K562 (cell line): ENCODE measurements at regions not wholly inside any gene's neighbourhood (a gene's known extent, or its start where the extent isn't known, plus 50 kb on each side); places are given as distances from the start of the nearest gene placed in this dataset.

Source experiments
- ATAC-seq: fragments of 200-7000 bp; cut with Tn5 transposase; 3 replicates; pipeline ENCODE4 v1.9.1; 2020; ENCODE audit warnings: moderate library complexity
- BruUV-seq: library from RNA; stranded (reverse); fragments of 400-500 nt; replicated peaks from 2 replicates; lab custom pipeline; 2021; lab: Mats Ljungman, UMichigan
- CTCF ChIA-PET: fragments of 300-600 bp; formaldehyde crosslinking; extraction: SDS; loops from one replicate; lab custom pipeline; 2021; ENCODE audit warnings: low intra/inter-chr PET ratio; lab: Yijun Ruan, JAX
- POLR2A ChIA-PET: fragments of 300-600, 350-650 bp; sonication (Branson Sonifier 250); formaldehyde crosslinking; extraction: SDS; loops from one replicate; lab custom pipeline; 2021; ENCODE audit warnings: antibody characterized with exemption, inconsistent platforms; lab: Yijun Ruan, JAX
- DNase-seq, 4 experiments: peaks; one replicate each; pipeline versions ENCODE4 v3.0.0 to v3.0.0-alpha.2; 2011 to 2018; ENCODE audit warnings: low spot score in 3 of 4, mixed read lengths in 3 of 4; ENCODE audit errors: extremely low read depth in 1 of 4
- FAIRE-seq: peaks from 2 replicates; lab custom pipeline; 2011; peaks lifted over from hg19 to GRCh38; lab: Jason Lieb, UNC
- H2AFZ ChIP-seq: 2 replicates; pipeline ENCODE4 v1.6.0; 2011; ENCODE audit warnings: low read depth, low read length, control low read depth, inconsistent platforms
- H3K27ac ChIP-seq: fragments of 200-600 bp; 3 replicates; pipeline ENCODE4 v1.8.0; 2011; ENCODE audit warnings: low read depth, mild to moderate bottlenecking, control low read depth, inconsistent platforms, low read length, moderate library complexity, mixed read lengths; ENCODE audit errors: extremely low read depth
- H3K27me3 ChIP-seq, 2 experiments: fragments of 300-600 bp in 1 of 2; 2 replicates in 1 of 2; 3 replicates in 1 of 2; pipeline versions ENCODE4 v1.6.0 to v1.8.0; 2011; ENCODE audit warnings: inconsistent platforms in 2 of 2, low read length in 2 of 2, mild to moderate bottlenecking in 1 of 2, mixed read lengths in 1 of 2, moderate library complexity in 1 of 2; ENCODE audit not compliant: control insufficient read depth in 2 of 2, insufficient read depth in 2 of 2
- H3K36me3 ChIP-seq: fragments of 300-600 bp; 3 replicates; pipeline ENCODE4 v1.8.0; 2011; ENCODE audit warnings: mild to moderate bottlenecking, low read length, inconsistent platforms; ENCODE audit not compliant: control insufficient read depth, insufficient read depth
- H3K4me1 ChIP-seq, 2 experiments: fragments of 200-600 bp in 1 of 2; replicated peaks in 1 of 2; 2 replicates in 1 of 2; 3 replicates in 1 of 2; pipeline versions ENCODE4 v1.5.1 to v1.8.0; 2011; ENCODE audit warnings: inconsistent platforms in 2 of 2, low read length in 2 of 2, mild to moderate bottlenecking in 1 of 2, mixed read lengths in 1 of 2, moderate library complexity in 1 of 2; ENCODE audit not compliant: control insufficient read depth in 2 of 2, insufficient read depth in 2 of 2
- H3K4me2 ChIP-seq: 2 replicates; pipeline ENCODE4 v1.6.1; 2011; ENCODE audit warnings: low read length, control low read depth, inconsistent platforms, mixed read lengths; ENCODE audit not compliant: insufficient read depth
- H3K4me3 ChIP-seq: fragments of 200-600 bp; sonication (generic), shearing (Covaris generic); 2 replicates; pipeline ENCODE4 v1.5.1; 2016; ENCODE audit warnings: control low read depth, inconsistent platforms
- H3K79me2 ChIP-seq: fragments of 200-600 bp; 3 replicates; pipeline ENCODE4 v1.8.0; 2011; ENCODE audit warnings: low read length, inconsistent platforms; ENCODE audit not compliant: control insufficient read depth, insufficient read depth
- H3K9ac ChIP-seq, 2 experiments: 2 replicates each; pipeline versions ENCODE4 v1.6.0 to v1.6.1; 2011; ENCODE audit warnings: low read depth in 2 of 2, low read length in 2 of 2, control low read depth in 1 of 2, inconsistent platforms in 1 of 2, mild to moderate bottlenecking in 1 of 2, mixed read lengths in 1 of 2; ENCODE audit not compliant: insufficient read depth in 1 of 2
- H3K9me1 ChIP-seq: one replicate; pipeline ENCODE4 v1.6.0; 2011; ENCODE audit warnings: inconsistent platforms, mild to moderate bottlenecking, low read length, moderate library complexity; ENCODE audit not compliant: control insufficient read depth, insufficient read depth
- H3K9me3 ChIP-seq: replicated peaks from 2 replicates; pipeline ENCODE4 v1.5.1; 2011; ENCODE audit warnings: low read depth, low read length, inconsistent platforms; ENCODE audit not compliant: control insufficient read depth, insufficient read depth
- H4K20me1 ChIP-seq: replicated peaks from 2 replicates; pipeline ENCODE4 v1.6.1; 2011; ENCODE audit warnings: low read length, inconsistent platforms, mixed read lengths; ENCODE audit not compliant: control insufficient read depth, insufficient read depth
- TCF3 ChIP-seq: sonication (generic); formaldehyde crosslinking; IDR thresholded peaks from 2 replicates; pipeline ENCODE4 v1.4.0; 2020; ENCODE audit warnings: mild to moderate bottlenecking, missing genetic modification reagents
- ZNF146 ChIP-seq: IDR thresholded peaks from one replicate; pipeline ENCODE4 v1.6.1; 2018; ENCODE audit warnings: missing compliant biosample characterization; ENCODE audit not compliant: unreplicated experiment
- WGBS: fragments of 100-300 bp; shearing (Covaris generic); methylation state at CpG from one replicate; pipeline ENCODE4 v1.1.6; 2016; ENCODE audit warnings: low coverage, mixed read lengths; ENCODE audit not compliant: insufficient coverage; ENCODE audit errors: missing lambda C conversion rate; 5-methylcytosine and 5-hydroxymethylcytosine counted together
- in situ Hi-C: fragments of 300-500 bp; cut with MboI; formaldehyde crosslinking; loops from 4 replicates; pipeline ENCODE4 v1.15.0; 2018; ENCODE audit warnings: inconsistent platforms, mixed read lengths
- intact Hi-C: fragments of 100-400 bp; cut with micrococcal nuclease; formaldehyde crosslinking; loops from 2 replicates; pipeline ENCODE4 v1.14.2; 2022
- TF ChIP-seq, protein P1 (sequence below): fragments of 250-450 bp; sonication (Bioruptor Pico); IDR thresholded peaks from 2 replicates; pipeline ENCODE4 v1.4.0; 2020
- TF ChIP-seq, protein P2 (sequence below): sonication (generic); formaldehyde crosslinking; IDR thresholded peaks from 2 replicates; pipeline ENCODE4 v1.9.0; 2022; ENCODE audit warnings: mild to moderate bottlenecking, missing genetic modification reagents

DNA sequence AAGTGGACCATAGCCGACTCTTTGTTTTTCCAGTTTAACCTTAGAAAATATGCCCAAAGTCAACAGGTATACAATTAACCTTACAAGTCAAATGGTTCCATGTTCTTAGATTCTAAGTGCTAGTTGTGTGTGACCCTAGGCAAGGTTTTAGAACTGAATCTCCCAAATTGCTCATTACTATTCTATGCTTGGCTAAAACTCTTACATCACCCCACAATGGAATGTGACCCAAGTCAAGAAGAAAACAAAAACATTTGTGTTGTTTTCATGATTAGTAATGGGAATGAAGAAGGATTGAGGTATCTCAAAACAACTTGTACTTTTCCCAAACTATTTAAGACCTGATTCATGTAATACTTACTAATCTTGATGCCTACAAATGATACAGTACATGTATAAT is 159.2 kb downstream of the ARRDC3 start:
- Histone ChIP-seq H3K4me1 (peaks cover 0 to 9% of the 10 kb centered on the region in 2 experiments; a peak in 3 of 5 replicates), H3K27me3 (no peaks in the 10 kb centered on the region), H3K9me3 (no peaks in the 10 kb centered on the region), H4K20me1 (no peaks in the 10 kb centered on the region), H2AFZ (no peak overlapping the region), H3K4me3 (no peak overlapping the region), H3K9ac (no peak overlapping the region), H3K36me3 (no peaks in the 10 kb centered on the region), H3K4me2 (no peak overlapping the region), H3K27ac (no peak overlapping the region), H3K9me1 (no peaks in the 10 kb centered on the region), H3K79me2 (no peaks in the 10 kb centered on the region)
- TF ChIP-seq, protein P1, sequence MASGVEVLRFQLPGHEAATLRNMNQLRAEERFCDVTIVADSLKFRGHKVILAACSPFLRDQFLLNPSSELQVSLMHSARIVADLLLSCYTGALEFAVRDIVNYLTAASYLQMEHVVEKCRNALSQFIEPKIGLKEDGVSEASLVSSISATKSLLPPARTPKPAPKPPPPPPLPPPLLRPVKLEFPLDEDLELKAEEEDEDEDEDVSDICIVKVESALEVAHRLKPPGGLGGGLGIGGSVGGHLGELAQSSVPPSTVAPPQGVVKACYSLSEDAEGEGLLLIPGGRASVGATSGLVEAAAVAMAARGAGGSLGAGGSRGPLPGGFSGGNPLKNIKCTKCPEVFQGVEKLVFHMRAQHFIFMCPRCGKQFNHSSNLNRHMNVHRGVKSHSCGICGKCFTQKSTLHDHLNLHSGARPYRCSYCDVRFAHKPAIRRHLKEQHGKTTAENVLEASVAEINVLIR (CRISPR knock-in tag): no peak
- no peak for TF ChIP-seq TCF3 (CRISPR knock-in tag)
- TF ChIP-seq, protein P2, sequence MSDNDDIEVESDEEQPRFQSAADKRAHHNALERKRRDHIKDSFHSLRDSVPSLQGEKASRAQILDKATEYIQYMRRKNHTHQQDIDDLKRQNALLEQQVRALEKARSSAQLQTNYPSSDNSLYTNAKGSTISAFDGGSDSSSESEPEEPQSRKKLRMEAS (CRISPR knock-in tag): no peak
- TF ChIP-seq ZNF146 (CRISPR knock-in tag): no peak
- intact Hi-C loops (loop anchor here (5.0 kb wide), 1 partner anchor 292 kb away; no protein-coding TSS in a partner anchor), in situ Hi-C loops (no loop called here)
- BruUV-seq: no TSS peak
- ChIA-PET POLR2A (interaction anchor here (0.7 to 1.2 kb wide), 3 partner anchors 9 to 159 kb away, joined by 3 to 5 read pairs (median 3); partner anchors contain the start of gene ARRDC3), CTCF (interaction anchor here (0.6 kb wide), 1 partner anchor 352 kb away, joined by 3 read pairs; no protein-coding TSS in a partner anchor)
- no peak for FAIRE-seq
- DNase-seq: no peak
- 0% methylated on average over 1 of the region's 1 CpG for WGBS
- no peak for ATAC-seq
